LNCaP clone FGC (cell line): ENCODE measurements at regions not wholly inside any gene's neighbourhood (a gene's known extent, or its start where the extent isn't known, plus 50 kb on each side); places are given as distances from the start of the nearest gene placed in this dataset.

Experiments
- DNase-seq: peaks from one replicate; pipeline ENCODE4 v3.0.0-alpha.2; 2011; ENCODE audit warnings: low read depth
- H3K4me3 ChIP-seq: 2 replicates; pipeline ENCODE4 v1.5.1; 2011; ENCODE audit warnings: mild to moderate bottlenecking, low read depth, low read length, control low read depth
- CTCF ChIP-seq: IDR thresholded peaks from 2 replicates; pipeline ENCODE4 v1.5.1; 2012; ENCODE audit warnings: mild to moderate bottlenecking; ENCODE audit not compliant: control insufficient read depth, insufficient read depth; ENCODE audit errors: extremely low read depth

- H3K4me3 ChIP-seq = no peak overlapping the region
- no peak for DNase-seq
- no peak for TF ChIP-seq CTCF
Measured at GRCh38 chr1:8112611-8113261, 86.6 kb upstream of the ERRFI1 start.

- TF ChIP-seq CTCF = no peak
- no peak for DNase-seq
- no peak overlapping the region for H3K4me3 ChIP-seq
Measured at GRCh38 chr1:8111560-8111959, 85.5 kb upstream of the ERRFI1 start.

GRCh38 chr1:8109216-8109615, 83.1 kb upstream of the ERRFI1 start:
- no peak for TF ChIP-seq CTCF

GRCh38 chr1:8107897-8108296, 81.8 kb upstream of the ERRFI1 start:
- DNase-seq = no peak
- no peak overlapping the region for H3K4me3 ChIP-seq

More at GRCh38 chr1:8109216-8109615, 83.1 kb upstream of the ERRFI1 start:
- no peak overlapping the region for H3K4me3 ChIP-seq
- no peak for DNase-seq

GRCh38 chr1:8104278-8105236, 78.4 kb upstream of the ERRFI1 start:
- TF ChIP-seq CTCF = no peak
- no peak overlapping the region for H3K4me3 ChIP-seq
- DNase-seq = no peak

More at GRCh38 chr1:8107897-8108296, 81.8 kb upstream of the ERRFI1 start:
- no peak for TF ChIP-seq CTCF

- TF ChIP-seq CTCF = no peak
- no peak for DNase-seq
- no peak overlapping the region for H3K4me3 ChIP-seq
Measured at GRCh38 chr1:8097908-8098307, 71.8 kb upstream of the ERRFI1 start.
